ENCODE measurements at regions not wholly inside any gene's neighbourhood (a gene's known extent, or its start where the extent isn't known, plus 50 kb on each side); places are given as distances from the start of the nearest gene placed in this dataset.
"Not testable (repeated sequence)": the region's sequence is repeated elsewhere in the genome, so short reads cannot be mapped to it uniquely, and the experiment has no call there.

- no TSS peak for BruUV-seq (replicated peaks)
- H3K36me3 Mint-ChIP-seq (ENCODE audit: insufficient read depth, unreplicated experiment) = no peaks in the 10 kb centered on the region
- no peak for DNase-seq (ENCODE audit: unreplicated experiment)
- no peaks in the 10 kb centered on the region for H3K4me1 Mint-ChIP-seq (ENCODE audit: insufficient read depth, unreplicated experiment)
- intact Hi-C loops (cut with micrococcal nuclease) = no loop called here
- H3K9me3 Mint-ChIP-seq (ENCODE audit: unreplicated experiment) = no peaks in the 10 kb centered on the region
- ChIA-PET POLR2A (no interaction called here), CTCF (interaction anchor here (0.7 kb wide), 1 partner anchor 760 kb away, joined by 3 read pairs; no protein-coding TSS in a partner anchor)
- TF ChIP-seq CTCF (IDR thresholded peaks at IDR 0.05; ENCODE audit: unreplicated experiment) = no peak
- H3K27ac Mint-ChIP-seq (ENCODE audit: low read depth, unreplicated experiment) = no peak overlapping the region
- H3K4me3 Mint-ChIP-seq (ENCODE audit: unreplicated experiment) = no peak overlapping the region
- H3K27me3 Mint-ChIP-seq (ENCODE audit: insufficient read depth, unreplicated experiment) = no peaks in the 10 kb centered on the region
Measured at GRCh38 chr4:149047368-149047767, 605.2 kb upstream of the NR3C2 start.

GRCh38 chr4:149045731-149046130 is 603.5 kb upstream of the NR3C2 start:
- no peaks in the 10 kb centered on the region for H3K4me1 Mint-ChIP-seq (ENCODE audit: insufficient read depth, unreplicated experiment)

GRCh38 chr4:149039786-149040185 is 597.6 kb upstream of the NR3C2 start:
- H3K4me3 Mint-ChIP-seq (ENCODE audit: unreplicated experiment); POLR2A ChIA-PET; CTCF ChIA-PET; BruUV-seq (replicated peaks); H3K27ac Mint-ChIP-seq (ENCODE audit: low read depth, unreplicated experiment); H3K9me3 Mint-ChIP-seq (ENCODE audit: unreplicated experiment); H3K36me3 Mint-ChIP-seq (ENCODE audit: insufficient read depth, unreplicated experiment); H3K27me3 Mint-ChIP-seq (ENCODE audit: insufficient read depth, unreplicated experiment); DNase-seq (ENCODE audit: unreplicated experiment); H3K4me1 Mint-ChIP-seq (ENCODE audit: insufficient read depth, unreplicated experiment): not testable (repeated sequence)
- intact Hi-C loops (cut with micrococcal nuclease) = loop anchor here (10.0 kb wide), 1 partner anchor 225 kb away; no protein-coding TSS in a partner anchor

More at GRCh38 chr4:149045731-149046130, 603.5 kb upstream of the NR3C2 start:
- Mint-ChIP-seq H3K27me3 (ENCODE audit: insufficient read depth, unreplicated experiment) (no peaks in the 10 kb centered on the region), H3K4me3 (ENCODE audit: unreplicated experiment) (no peak overlapping the region), H3K27ac (ENCODE audit: low read depth, unreplicated experiment) (no peak overlapping the region), H3K9me3 (ENCODE audit: unreplicated experiment) (no peaks in the 10 kb centered on the region), H3K36me3 (ENCODE audit: insufficient read depth, unreplicated experiment) (no peaks in the 10 kb centered on the region)
- no peak for TF ChIP-seq CTCF (IDR thresholded peaks at IDR 0.05; ENCODE audit: unreplicated experiment)
- DNase-seq (ENCODE audit: unreplicated experiment) = no peak
- ChIA-PET POLR2A (no interaction called here), CTCF (no interaction called here)
- intact Hi-C loops (cut with micrococcal nuclease) = no loop called here
- no TSS peak for BruUV-seq (replicated peaks)

- peak; percentile 29 for TF ChIP-seq CTCF (IDR thresholded peaks at IDR 0.05; ENCODE audit: unreplicated experiment)
- H3K36me3 Mint-ChIP-seq (ENCODE audit: insufficient read depth, unreplicated experiment) = no peaks in the 10 kb centered on the region
- BruUV-seq (replicated peaks) = no TSS peak
- H3K27me3 Mint-ChIP-seq (ENCODE audit: insufficient read depth, unreplicated experiment) = no peaks in the 10 kb centered on the region
- POLR2A ChIA-PET = no interaction called here
- H3K4me1 Mint-ChIP-seq (ENCODE audit: insufficient read depth, unreplicated experiment) = no peaks in the 10 kb centered on the region
- CTCF ChIA-PET = interaction anchor here (0.6 to 1.7 kb wide), 34 partner anchors 12 to 1047 kb away, joined by 3 to 8 read pairs (median 3); partner anchors contain the start of gene NR3C2
- no peaks in the 10 kb centered on the region for H3K9me3 Mint-ChIP-seq (ENCODE audit: unreplicated experiment)
- DNase-seq (ENCODE audit: unreplicated experiment) = peak; percentile 54
- no peak overlapping the region for H3K27ac Mint-ChIP-seq (ENCODE audit: low read depth, unreplicated experiment)
- no peak overlapping the region for H3K4me3 Mint-ChIP-seq (ENCODE audit: unreplicated experiment)
- intact Hi-C loops (cut with micrococcal nuclease) = loop anchor here (1.0 to 10.0 kb wide), 3 partner anchors 233 to 1047 kb away; no protein-coding TSS in a partner anchor
Measured at GRCh38 chr4:149031399-149031798, 589.2 kb upstream of the NR3C2 start.
